ENCODE measurements at regions not wholly inside any gene's neighbourhood (a gene's known extent, or its start where the extent isn't known, plus 50 kb on each side); places are given as distances from the start of the nearest gene placed in this dataset.

DNA sequence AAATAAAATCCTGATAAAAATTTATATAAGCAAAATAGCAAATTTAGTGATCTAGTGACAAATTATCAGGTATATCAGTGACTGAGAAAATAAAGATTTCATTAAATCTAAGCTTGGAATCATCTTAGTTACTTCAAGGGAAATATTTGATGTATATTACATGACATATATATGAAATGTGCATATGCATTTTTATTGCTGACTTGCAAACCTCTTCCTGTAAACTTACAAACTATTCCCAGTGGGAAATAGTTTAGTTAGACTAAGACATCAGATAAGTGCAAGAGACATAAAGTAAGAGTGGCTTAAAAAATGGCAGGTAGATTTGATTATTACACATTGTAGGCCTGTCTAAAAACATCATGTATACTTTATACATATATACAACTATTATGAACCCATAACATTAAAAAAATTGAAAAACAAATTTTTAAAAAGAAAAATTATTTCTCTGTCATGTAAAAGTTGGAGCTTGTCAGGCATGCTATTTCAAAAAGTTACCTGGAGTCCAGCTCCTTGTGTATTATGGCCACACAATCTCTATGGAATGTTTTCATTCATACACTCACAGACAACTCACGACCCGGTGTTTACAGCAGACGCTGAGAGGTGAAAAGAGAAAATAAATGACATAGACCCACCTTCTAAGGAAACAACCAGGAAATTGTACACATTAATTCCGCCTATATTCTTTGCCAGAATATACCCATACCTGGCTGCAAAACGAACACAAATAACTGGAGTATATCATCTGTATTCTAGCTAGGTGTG is 724.5 kb downstream of the SLITRK6 start:
- peaks cover 9% of the 10 kb centered on the region for H3K4me1 ChIP-seq
- no peaks in the 10 kb centered on the region for H3K27me3 ChIP-seq (replicated peaks; ENCODE audit: control insufficient read depth, insufficient read depth, low read length)
- no peak for DNase-seq
- no peaks in the 10 kb centered on the region for H3K4me1 Mint-ChIP-seq (ENCODE audit: low read depth, unreplicated experiment)
- TF ChIP-seq, protein P1, sequence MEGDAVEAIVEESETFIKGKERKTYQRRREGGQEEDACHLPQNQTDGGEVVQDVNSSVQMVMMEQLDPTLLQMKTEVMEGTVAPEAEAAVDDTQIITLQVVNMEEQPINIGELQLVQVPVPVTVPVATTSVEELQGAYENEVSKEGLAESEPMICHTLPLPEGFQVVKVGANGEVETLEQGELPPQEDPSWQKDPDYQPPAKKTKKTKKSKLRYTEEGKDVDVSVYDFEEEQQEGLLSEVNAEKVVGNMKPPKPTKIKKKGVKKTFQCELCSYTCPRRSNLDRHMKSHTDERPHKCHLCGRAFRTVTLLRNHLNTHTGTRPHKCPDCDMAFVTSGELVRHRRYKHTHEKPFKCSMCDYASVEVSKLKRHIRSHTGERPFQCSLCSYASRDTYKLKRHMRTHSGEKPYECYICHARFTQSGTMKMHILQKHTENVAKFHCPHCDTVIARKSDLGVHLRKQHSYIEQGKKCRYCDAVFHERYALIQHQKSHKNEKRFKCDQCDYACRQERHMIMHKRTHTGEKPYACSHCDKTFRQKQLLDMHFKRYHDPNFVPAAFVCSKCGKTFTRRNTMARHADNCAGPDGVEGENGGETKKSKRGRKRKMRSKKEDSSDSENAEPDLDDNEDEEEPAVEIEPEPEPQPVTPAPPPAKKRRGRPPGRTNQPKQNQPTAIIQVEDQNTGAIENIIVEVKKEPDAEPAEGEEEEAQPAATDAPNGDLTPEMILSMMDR (IDR thresholded peaks at IDR 0.05; ENCODE audit: insufficient read depth in 1 of 2, low read depth in 1 of 2, low read length in 1 of 2, severe bottlenecking in 1 of 2, unreplicated experiment in 1 of 2): no peak
- no peak overlapping the region for H3K4me3 ChIP-seq (ENCODE audit: low read depth, low read length)
- BruUV-seq (replicated peaks): no TSS peak
- no peaks in the 10 kb centered on the region for H3K36me3 Mint-ChIP-seq (ENCODE audit: insufficient read depth, unreplicated experiment)
- H3K4me3 Mint-ChIP-seq (ENCODE audit: unreplicated experiment): no peak overlapping the region
- H3K27me3 Mint-ChIP-seq (ENCODE audit: insufficient read depth, unreplicated experiment): no peaks in the 10 kb centered on the region
- intact Hi-C loops (cut with micrococcal nuclease; ENCODE audit: unreplicated experiment): no loop called here
- H3K9me3 ChIP-seq: no peaks in the 10 kb centered on the region
- H3K27ac Mint-ChIP-seq (ENCODE audit: unreplicated experiment): no peak overlapping the region
- no peaks in the 10 kb centered on the region for H3K36me3 ChIP-seq (ENCODE audit: control insufficient read depth, insufficient read depth, low read length)
- no peaks in the 10 kb centered on the region for H3K9me3 Mint-ChIP-seq (ENCODE audit: unreplicated experiment)
- CTCF ChIA-PET: no interaction called here
- POLR2A ChIA-PET: no interaction called here

DNA sequence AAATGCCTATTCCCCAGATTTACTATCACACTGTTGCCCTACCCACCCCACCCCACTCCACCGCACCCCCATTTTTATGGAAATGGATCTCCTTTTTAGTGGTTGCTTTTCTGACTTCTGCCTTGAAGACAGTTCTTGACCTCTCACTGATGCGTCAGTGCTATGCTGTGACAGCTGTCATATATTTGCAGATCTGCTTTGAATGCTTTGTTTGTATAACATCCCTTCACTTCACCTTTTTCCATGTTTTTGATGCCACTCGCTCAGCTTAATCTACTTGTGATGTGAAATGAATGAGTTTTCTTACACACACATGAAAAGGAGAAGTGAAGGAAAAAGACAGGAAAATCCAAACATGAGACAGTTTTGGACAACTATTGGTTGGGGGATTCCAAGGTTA is 731.0 kb downstream of the SLITRK6 start:
- BruUV-seq (replicated peaks): no TSS peak
- Mint-ChIP-seq H3K4me1 (ENCODE audit: low read depth, unreplicated experiment) (no peaks in the 10 kb centered on the region), H3K4me3 (ENCODE audit: unreplicated experiment) (no peak overlapping the region), H3K27ac (ENCODE audit: unreplicated experiment) (no peak overlapping the region), H3K36me3 (ENCODE audit: insufficient read depth, unreplicated experiment) (no peaks in the 10 kb centered on the region), H3K9me3 (ENCODE audit: unreplicated experiment) (no peaks in the 10 kb centered on the region), H3K27me3 (ENCODE audit: insufficient read depth, unreplicated experiment) (no peaks in the 10 kb centered on the region)
- TF ChIP-seq, protein P1 (IDR thresholded peaks at IDR 0.05; ENCODE audit: insufficient read depth in 1 of 2, low read depth in 1 of 2, low read length in 1 of 2, severe bottlenecking in 1 of 2, unreplicated experiment in 1 of 2): no peak
- no peak for DNase-seq
- H3K4me3 ChIP-seq (ENCODE audit: low read depth, low read length): no peak overlapping the region
- H3K27me3 ChIP-seq (replicated peaks; ENCODE audit: control insufficient read depth, insufficient read depth, low read length): no peaks in the 10 kb centered on the region
- ChIA-PET POLR2A (no interaction called here), CTCF (no interaction called here)
- intact Hi-C loops (cut with micrococcal nuclease; ENCODE audit: unreplicated experiment): no loop called here
- H3K4me1 ChIP-seq: no peaks in the 10 kb centered on the region
- no peaks in the 10 kb centered on the region for H3K9me3 ChIP-seq
- H3K36me3 ChIP-seq (ENCODE audit: control insufficient read depth, insufficient read depth, low read length): no peaks in the 10 kb centered on the region

DNA sequence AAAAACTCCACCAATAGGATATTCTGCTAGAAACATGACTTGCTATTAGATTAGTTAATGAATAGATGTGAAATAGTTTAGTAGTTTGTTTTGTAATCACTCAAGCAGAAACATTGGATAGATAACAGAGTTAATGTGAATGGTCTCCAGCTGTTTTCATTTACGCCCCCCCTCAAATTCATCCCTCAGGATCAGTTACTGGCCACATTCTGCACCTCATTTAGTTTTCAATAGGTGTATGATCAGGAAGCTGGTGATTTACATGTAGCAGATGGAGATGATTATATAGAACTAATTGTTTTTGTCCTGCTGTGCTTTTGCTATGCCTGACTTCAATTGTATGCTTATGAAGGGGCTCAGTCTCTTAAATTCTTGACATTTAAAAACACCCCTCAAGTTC is 759.0 kb downstream of the SLITRK6 start:
- no TSS peak for BruUV-seq (replicated peaks)
- TF ChIP-seq, protein P1 (IDR thresholded peaks at IDR 0.05; ENCODE audit: insufficient read depth in 1 of 2, low read depth in 1 of 2, low read length in 1 of 2, severe bottlenecking in 1 of 2, unreplicated experiment in 1 of 2): no peak

More for the DNA sequence above, 759.0 kb downstream of the SLITRK6 start:
- Histone ChIP-seq H3K4me1 (no peaks in the 10 kb centered on the region), H3K9me3 (0 out of 2 replicates have a peak, but pooled peaks cover 2% of the 10 kb centered on the region), H3K36me3 (ENCODE audit: control insufficient read depth, insufficient read depth, low read length) (no peaks in the 10 kb centered on the region), H3K27me3 (replicated peaks; ENCODE audit: control insufficient read depth, insufficient read depth, low read length) (no peaks in the 10 kb centered on the region), H3K4me3 (ENCODE audit: low read depth, low read length) (no peak overlapping the region)
- ChIA-PET CTCF (no interaction called here), POLR2A (no interaction called here)
- no peak for DNase-seq
- no peaks in the 10 kb centered on the region for H3K4me1 Mint-ChIP-seq (ENCODE audit: low read depth, unreplicated experiment)
- no peak overlapping the region for H3K27ac Mint-ChIP-seq (ENCODE audit: unreplicated experiment)
- no peaks in the 10 kb centered on the region for H3K36me3 Mint-ChIP-seq (ENCODE audit: insufficient read depth, unreplicated experiment)
- no peaks in the 10 kb centered on the region for H3K9me3 Mint-ChIP-seq (ENCODE audit: unreplicated experiment)
- intact Hi-C loops (cut with micrococcal nuclease; ENCODE audit: unreplicated experiment): no loop called here
- no peak overlapping the region for H3K4me3 Mint-ChIP-seq (ENCODE audit: unreplicated experiment)
- no peaks in the 10 kb centered on the region for H3K27me3 Mint-ChIP-seq (ENCODE audit: insufficient read depth, unreplicated experiment)

Measured in Caco-2 (cell line).